Renal cortical epithelial cell (primary cell): ENCODE measurements at regions not wholly inside any gene's neighbourhood (a gene's known extent, or its start where the extent isn't known, plus 50 kb on each side); places are given as distances from the start of the nearest gene placed in this dataset.
A peak's percentile ranks its signal among the peaks of the same experiment; 100 is the strongest.
"Not testable (repeated sequence)": the region's sequence is repeated elsewhere in the genome, so short reads cannot be mapped to it uniquely, and the experiment has no call there.

Experiments used
- DNase-seq: peaks from one replicate; pipeline ENCODE4 v3.0.0-alpha.2; 2011; ENCODE audit warnings: low read depth

DNA sequence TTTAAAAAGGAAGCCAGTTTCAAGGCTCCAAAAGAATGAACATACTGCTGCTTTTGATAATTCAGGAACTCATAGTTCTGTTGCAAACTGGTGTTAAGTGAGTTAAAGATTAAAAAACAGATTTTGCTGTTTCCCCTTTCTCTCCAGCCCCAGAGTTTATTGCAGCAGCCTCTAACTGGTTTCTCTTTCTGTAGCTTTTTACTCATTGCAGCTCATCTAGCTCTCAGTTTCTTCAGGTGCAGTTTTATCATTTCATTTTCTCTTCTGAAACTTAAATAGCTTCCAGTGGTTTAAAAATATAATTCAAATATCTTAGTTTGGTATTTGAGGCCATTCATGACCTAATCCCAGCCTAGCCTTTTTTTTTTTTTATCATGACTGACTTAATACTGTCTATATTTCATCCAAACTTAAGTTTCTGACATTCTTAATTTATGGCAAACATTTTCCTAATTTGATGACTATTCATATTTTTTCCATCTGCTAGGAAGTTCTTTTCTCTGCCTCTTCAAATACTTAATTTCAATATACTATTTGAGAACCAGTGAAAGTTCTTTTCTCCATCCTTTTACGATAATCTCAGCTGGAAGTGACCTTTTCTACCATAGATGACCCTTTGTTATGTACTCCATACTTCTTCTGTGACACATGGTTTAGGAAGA lies 252.7 kb upstream of the GRIA1 start:
- no peak for DNase-seq

DNA sequence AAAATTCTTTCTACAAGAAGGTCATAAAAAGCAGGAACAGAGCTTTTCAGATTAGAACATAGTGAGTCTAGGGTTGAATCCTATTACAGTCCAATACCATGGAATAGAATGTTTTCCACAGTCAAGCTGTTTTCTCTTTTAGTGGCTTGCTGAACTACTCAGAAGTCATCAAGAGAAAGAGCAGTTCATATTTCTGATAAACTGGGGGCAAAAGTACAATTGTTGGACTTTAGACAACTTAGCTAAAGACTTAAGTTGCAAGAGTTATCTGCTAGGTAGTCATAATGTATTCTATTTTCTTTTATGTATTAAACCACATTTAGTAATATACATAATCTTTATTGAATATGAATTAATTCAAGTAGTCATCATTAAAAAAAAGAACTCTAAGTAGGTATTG lies 233.1 kb upstream of the GRIA1 start:
- no peak for DNase-seq

- DNase-seq = no peak
Observed at GRCh38 chr5:153258469-153258868, 232.0 kb upstream of the GRIA1 start.

- no peak for DNase-seq
Observed at GRCh38 chr5:153267506-153267905, 223.0 kb upstream of the GRIA1 start.

- no peak for DNase-seq
Observed at GRCh38 chr5:153275695-153276094, 214.8 kb upstream of the GRIA1 start.

- DNase-seq = peak; percentile 26
Observed at GRCh38 chr5:153276151-153276550, 214.3 kb upstream of the GRIA1 start.

DNA sequence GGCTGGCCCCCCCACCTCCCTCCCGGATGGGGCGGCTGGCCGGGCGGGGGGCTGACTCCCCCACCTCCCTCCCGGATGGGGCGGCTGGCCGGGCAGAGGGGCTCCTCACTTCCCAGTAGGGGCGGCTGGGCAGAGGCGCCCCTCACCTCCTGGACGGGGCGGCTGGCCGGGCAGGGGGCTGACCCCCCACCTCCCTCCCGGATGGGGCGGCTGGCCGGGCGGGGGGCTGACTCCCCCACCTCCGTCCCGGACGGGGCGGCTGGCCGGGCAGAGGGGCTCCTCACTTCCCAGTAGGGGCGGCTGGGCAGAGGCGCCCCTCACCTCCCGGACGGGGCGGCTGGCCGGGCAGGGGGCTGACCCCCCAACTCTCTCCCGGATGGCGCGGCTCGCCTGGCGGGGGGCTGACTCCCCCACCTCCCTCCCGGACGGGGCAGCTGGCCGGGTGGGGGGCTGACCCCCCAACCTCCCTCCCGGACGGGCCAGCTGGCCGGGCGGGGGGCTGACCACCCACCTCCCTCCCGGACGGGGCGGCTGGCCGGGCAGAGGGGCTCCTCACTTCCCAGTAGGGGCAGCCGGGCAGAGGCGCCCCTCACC lies 194.1 kb upstream of the GRIA1 start:
- not testable (repeated sequence) for DNase-seq

DNA sequence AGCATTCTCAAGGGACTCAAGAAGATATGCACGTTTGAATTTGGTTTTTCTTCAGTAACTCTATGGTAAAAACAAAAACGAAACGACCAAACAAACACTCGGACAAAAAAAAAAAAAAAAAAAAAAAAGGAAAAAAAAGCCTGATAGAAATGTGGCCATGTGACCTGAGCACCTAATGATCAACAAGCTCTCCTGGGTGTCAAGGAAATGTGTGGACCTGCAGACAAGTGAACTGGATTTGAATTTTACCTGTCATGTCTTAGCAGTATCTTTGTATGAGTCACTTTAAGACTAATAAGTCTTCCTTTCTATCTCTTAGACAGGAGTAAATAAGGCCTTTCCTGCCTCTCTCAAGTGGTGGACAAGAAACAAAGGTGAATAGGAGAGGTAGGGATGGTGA lies 190.6 kb upstream of the GRIA1 start:
- DNase-seq = no peak

- no peak for DNase-seq
Observed at GRCh38 chr5:153308282-153308681, 182.2 kb upstream of the GRIA1 start.

DNA sequence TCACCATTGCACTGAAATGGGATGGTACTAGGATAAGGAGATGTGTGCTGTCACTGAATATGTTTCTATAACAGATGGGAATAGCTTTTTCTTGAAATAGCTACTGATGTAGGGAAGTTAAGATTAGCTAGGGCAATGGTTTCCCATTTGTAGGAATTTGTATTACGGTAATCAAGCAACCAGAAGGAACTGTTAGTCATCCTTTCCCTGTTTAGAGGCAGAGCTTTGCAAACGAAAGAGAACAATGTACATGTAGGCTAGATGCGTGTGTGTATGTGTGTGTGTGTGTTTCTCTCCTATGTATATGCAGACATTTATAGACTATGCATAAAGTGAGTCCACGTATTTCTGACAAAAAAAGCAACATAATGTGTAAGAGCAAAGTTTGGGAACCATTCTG lies 171.9 kb upstream of the GRIA1 start:
- DNase-seq = no peak

GRCh38 chr5:153321478-153321877 lies 169.0 kb upstream of the GRIA1 start:
- DNase-seq = no peak

- DNase-seq = no peak
Observed at GRCh38 chr5:153340139-153340538, 150.3 kb upstream of the GRIA1 start.

GRCh38 chr5:153340738-153341137 lies 149.7 kb upstream of the GRIA1 start:
- no peak for DNase-seq

- no peak for DNase-seq
Observed at GRCh38 chr5:153342487-153342886, 148.0 kb upstream of the GRIA1 start.

DNA sequence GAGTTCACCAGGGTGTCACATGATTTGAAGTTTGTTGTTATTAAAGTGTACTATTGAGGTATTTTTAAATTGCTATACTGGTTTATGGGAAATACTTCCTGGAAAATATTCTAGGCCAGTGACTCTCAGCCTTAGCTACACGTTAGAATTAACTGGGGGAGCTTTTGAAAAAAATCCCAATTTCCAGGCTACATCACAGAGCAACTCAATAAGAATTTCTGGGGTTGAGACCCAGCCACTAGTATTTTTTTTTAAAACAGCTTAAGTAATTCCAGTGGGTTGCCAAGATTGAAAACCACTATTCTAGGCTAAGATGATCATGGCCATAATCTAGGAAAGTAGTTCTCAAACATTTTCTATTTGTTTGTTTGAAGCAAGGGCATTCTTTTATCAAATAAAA lies 142.9 kb upstream of the GRIA1 start:
- DNase-seq = no peak

DNA sequence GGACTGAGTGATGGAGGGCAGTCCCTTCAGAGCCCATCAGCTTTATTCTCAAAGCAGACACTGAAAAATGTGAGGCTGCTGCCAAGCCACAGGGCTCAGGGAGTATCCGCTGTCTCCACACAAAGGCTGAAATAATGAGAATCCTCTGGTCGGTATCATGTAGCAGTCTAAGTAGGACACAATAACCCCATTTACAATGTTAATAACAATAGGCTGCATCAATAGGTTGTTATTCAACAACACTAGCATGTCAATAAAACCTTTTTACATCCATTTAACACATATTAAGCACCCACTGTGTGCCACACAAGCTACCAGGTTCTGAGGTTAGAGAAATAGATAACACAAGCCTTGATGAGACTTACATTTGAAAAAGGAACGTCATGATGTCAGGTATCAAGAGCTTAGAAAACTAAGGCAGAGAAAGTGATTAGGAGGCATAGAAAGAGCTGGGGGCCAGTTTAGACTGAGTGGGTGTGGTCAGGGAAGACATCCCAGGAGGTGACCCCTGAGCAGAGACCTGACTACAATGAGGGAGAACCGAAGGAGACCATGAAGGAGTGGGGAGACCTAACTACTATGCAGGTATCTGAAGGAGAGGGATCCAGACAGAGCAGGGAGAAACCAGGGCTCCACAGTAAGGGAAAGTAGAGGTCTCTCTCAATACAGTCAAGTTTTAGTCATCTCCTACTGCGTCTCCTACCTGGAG lies 140.1 kb upstream of the GRIA1 start:
- DNase-seq = no peak

DNA sequence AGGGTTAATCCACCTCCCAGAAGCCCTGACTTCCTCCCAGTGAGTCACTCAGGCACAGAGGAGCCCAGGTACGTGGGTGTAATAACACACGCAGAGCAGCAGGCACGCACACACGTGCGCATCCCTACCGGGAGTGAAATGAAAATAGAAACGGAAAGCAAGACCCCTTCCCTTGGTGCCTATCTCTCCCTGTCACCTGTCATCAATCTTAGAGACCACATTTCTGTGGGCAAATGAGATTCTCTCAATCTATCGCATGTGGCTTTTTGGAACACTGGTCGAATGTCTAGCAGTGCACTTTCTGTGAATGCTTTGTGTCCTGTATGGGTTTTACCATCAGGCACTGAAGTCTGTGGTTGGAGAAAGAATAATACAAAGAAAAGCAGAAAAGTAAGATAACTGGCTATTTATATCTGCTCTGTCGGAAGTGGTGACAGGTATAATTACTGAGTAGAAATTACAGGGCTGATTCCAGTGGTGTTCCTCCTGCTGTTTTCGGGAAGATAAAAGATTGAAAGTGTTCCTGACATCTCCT lies 137.7 kb upstream of the GRIA1 start:
- peak; percentile 13 for DNase-seq

DNA sequence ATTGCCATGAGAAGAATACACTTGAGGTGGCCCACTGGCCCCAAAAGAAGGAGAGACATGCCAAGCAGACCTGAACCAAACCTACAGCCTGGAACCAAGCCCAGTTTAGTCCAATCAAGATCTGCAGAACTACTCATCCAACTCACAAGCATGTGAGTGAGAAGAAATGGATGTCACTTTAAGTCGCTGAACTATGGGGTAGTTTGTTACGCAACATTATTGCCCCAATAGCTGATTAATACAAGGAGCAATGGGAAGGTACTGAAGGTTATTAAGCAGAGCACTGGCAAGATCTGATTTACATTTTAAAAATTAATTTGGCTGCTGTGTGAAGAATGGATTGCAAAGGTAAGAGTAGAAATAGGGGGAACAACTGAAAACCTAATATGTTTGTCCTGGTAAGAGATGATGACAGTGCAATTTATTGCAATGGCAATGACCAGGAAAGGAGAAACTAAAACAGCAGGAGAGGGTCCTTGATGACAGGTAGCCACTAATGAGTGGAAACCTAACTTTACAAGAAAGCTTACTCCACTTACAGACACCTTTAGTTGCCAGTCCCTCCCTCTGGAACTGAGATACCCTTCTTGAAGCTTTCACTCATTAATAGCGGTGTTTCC lies 132.9 kb upstream of the GRIA1 start:
- no peak for DNase-seq

DNA sequence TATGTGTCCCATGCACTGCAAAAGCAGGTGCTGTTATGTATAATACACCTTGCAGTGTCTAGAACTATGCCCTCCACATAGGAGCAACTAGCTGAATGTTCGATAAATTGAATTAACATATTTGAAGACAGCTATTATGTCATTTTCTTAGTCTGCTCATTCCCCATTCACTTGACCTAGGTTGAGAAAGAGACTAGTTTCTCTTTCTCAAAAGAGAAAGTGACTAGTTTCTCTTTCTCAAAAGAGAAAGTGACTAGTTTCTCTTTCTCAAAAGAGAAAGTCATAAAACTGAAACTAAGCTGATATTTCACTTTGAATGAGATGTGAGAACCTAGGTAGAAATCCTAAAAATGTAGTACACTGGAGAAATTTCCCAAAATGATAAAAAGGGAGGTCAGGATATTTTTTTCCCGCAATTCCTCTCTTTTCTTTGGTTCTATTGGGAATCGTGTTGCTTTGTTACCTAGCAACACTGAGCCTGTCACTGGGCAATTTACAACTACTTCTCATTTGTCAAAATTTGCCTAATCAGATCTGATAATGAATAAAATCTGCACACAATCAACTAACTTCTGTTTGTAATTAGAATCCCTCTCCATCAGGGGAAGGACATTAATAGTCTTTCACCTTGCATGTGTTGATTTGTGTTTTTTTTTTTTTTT lies 132.0 kb upstream of the GRIA1 start:
- DNase-seq = no peak

GRCh38 chr5:153360860-153361259 lies 129.6 kb upstream of the GRIA1 start:
- DNase-seq = no peak

DNA sequence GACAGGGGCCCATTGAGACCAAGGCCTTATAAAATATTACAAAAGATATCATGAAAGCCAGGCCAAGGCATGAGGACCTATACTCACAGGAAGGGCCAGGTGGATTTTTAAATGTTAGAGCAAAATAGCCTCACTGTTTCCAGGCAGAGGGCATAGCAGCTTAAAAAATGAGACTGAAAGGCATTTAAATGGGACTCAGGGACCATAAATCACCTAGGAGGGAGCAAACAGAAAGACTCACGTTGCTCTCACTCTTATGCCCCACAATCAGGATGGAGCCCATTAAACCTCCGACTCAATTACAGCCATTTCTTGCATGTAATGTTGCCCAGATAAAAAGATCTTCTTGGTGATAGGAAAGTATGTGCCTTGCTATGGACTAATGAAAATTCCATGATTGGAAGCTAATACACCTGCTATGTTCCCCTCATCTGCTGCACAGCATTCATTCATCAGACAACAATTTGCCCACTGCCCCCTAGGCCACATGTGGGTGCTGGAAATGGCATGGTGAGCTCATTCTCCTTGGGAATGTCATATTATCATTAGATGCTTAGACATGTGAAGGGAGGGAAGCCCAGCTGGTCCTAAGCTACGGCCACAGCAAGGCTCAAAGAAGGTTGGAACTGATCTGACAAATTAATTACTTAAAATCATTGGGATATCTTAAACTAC lies 128.6 kb upstream of the GRIA1 start:
- DNase-seq = no peak

DNA sequence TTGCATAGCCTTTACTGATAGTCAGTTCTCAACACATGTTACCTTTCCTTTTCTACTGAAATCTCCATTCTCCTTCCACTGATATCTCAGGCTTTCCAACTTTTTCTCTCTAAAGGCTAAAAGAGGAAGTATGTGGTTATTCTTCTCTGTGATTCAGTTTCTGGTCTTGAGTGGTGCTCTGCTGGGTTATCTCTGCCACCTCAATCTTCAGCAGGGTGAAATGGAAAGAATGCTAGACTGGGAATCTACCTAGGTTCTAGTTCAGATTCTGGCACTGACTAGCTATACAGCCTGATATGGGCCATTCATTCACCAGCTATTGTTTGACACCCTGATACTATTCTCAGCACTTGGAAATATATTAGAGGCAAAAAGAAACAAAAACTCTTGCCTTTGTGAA lies 124.9 kb upstream of the GRIA1 start:
- no peak for DNase-seq
